ENCODE measurements at regions not wholly inside any gene's neighbourhood (a gene's known extent, or its start where the extent isn't known, plus 50 kb on each side); places are given as distances from the start of the nearest gene placed in this dataset.

DNA sequence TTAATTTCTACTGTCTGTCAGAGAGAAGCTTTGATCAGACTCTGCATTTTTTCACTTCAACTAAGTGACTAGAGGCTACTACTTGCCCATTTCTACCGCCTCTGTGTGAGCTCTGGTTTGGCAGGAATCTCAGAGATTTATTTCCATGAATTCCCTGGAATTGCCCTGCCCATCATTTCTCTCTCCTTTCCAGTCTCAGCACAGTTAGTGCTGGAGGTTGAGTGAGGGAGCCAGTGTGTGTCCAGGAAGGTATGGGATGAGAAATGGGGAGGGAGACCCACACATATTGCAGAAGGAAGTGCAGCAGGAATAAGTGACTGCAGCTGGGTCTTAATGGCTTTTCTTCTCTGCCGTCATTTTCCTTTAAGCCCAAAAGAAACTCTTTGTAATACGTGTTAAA is 443.1 kb upstream of the ZNF462 start:
- DNase-seq (ENCODE audit: low read depth in 2 of 2, low spot score in 1 of 2) = no peak

DNA sequence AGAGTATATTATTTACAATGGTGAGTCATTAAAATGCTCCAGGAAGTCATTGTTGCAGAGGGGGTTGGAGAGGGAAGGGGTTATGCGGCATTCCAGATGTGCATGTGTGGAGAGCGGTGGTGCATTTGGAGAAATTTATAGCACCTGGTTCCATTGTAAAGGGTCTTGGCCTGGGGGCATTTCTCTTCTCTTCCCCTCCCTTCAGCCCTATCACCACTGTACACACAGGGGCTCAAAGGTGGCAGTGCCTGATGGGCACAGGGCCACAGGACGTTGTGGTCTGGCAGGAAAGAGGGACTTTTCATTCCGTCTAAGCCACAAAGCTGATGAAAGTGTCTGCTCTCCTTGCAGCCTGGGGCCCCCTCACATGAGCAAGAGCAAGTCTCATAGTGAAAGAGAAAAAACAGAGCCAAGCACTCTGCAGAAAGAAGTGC is 442.4 kb upstream of the ZNF462 start:
- DNase-seq (ENCODE audit: low read depth in 2 of 2, low spot score in 1 of 2) = no peak

DNA sequence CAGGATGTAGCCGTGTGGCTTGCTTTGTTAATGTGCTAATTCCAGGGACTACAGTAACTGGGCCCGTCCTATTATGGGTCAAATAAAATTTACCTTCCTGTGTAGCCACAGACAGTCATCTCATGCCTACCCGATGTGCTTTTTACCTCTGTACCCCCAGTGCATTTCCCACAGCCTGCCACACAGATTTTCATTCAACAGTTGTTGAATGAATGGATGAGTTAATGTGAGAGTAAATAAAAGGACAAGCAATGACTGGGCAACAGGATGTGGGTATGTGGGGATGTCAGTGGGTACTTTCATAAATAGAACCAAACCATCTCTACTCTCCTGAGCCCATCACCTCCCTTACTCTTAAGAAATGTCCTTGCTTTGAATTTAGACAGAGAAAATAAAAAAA is 441.2 kb upstream of the ZNF462 start:
- no peak for DNase-seq (ENCODE audit: low read depth in 2 of 2, low spot score in 1 of 2)

DNA sequence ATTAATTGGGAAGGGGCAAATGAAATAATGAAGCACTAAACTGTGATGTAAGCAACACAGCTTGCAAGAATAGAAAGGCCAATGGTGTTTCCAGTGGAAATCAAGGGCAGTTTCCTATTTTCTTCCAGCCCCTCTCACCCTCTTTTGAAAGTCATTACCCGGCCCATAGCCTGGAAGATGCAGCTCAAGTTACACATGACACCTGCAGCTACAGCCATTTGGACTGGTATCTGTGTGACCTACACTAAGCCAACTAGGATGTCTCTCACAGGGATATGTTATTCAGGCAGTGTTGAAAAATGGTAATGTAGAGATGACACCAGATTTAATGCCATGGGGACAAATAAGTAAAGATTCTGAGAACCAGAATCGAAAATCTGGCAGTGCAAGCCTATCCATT is 439.4 kb upstream of the ZNF462 start:
- no peak for DNase-seq (ENCODE audit: low read depth in 2 of 2, low spot score in 1 of 2)

DNA sequence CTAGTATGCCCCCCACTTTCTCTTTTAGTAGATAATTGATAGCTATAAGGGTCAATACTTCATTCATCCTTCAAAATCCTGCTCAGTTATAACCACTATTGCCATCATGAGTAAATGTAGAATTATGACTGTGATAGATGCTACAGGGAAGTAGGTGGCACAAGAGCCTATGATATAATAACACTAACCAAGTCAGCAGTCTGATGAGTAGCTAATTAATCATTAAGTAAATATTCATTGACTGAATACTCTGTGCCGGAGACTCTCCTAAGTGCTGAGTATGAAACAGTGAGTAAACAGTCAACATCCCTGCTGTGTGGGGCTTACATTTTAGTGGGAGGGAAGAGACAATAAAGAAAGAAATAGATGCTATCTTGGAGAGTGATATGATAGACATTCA is 430.3 kb upstream of the ZNF462 start:
- no peak for DNase-seq (ENCODE audit: low read depth in 2 of 2, low spot score in 1 of 2)

DNA sequence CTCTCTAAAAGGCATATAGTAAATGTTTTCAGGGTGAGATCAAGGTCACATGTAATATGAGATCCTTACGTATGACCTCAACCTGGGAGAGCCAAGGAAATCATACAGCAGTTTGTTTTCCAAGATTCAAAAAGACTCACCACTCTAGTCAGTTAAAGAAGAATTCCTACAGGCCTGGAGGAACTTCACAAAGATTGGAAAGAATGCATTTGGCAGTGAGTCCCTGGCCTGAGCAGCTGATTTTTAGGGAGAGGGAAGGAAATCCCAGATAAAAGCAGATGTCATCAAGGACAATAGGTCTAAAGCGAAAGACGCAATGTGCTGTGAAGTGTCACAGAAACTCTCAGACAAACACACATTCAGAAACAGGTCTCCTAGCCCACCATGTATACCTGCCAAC is 424.0 kb upstream of the ZNF462 start:
- DNase-seq (ENCODE audit: low read depth in 2 of 2, low spot score in 1 of 2) = no peak

DNA sequence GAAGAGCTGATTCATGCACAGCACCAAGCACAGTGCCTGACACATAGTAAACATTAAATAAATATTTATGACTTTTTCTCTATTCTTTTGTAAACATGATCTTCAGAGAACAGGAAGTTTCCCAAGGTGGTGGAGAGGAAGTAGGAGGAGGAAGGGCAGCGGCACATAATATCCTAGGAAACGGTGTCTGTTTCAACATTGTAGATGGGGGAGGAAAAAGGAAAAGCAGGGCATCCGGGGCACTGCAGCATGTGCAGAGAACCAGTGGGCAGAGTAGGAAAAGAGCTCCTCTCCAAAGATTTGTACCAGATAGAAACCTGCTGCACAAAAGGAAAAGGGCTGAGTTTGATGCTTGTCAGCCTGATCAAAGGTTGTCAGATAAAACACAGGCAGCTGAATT is 421.7 kb upstream of the ZNF462 start:
- DNase-seq (ENCODE audit: low read depth in 2 of 2, low spot score in 1 of 2) = no peak

DNA sequence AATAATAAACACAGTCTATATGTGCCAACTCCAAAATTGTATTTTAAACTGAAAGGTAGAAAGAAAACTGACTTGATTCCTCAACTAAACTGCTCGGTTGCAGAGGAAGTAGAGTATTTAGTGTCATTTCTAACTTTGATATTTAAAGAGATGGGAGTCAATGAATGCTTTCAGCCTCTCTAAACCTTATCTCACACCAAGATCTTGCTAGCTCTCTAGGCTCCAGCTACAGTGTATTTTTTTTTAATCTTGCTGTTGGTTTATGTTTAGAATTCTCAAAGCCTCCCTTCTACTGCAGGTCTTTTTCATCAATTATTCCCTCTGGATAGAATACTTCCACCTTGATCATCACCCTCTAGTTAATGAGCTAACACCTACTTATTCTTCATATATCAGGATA is 419.4 kb upstream of the ZNF462 start:
- DNase-seq (ENCODE audit: low read depth in 2 of 2, low spot score in 1 of 2) = no peak

DNA sequence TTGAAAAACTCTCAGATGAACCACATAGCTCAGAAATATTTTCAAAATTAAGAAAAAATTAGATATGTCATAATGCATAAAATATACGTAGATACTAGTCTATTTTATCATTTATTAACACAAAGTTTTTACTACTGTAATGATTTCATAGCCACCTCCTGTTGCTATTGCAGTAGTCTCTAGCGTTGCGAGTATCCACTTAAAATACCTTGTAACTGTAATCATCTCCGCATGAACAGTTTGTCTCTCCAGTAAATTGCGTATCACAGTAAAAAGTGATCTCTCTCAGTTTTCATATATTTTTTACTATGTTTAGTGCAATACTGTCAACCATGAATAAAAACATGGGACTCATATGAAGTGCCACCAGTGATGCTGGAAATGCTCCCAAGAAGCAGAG is 417.9 kb upstream of the ZNF462 start:
- no peak for DNase-seq (ENCODE audit: low read depth in 2 of 2, low spot score in 1 of 2)

DNA sequence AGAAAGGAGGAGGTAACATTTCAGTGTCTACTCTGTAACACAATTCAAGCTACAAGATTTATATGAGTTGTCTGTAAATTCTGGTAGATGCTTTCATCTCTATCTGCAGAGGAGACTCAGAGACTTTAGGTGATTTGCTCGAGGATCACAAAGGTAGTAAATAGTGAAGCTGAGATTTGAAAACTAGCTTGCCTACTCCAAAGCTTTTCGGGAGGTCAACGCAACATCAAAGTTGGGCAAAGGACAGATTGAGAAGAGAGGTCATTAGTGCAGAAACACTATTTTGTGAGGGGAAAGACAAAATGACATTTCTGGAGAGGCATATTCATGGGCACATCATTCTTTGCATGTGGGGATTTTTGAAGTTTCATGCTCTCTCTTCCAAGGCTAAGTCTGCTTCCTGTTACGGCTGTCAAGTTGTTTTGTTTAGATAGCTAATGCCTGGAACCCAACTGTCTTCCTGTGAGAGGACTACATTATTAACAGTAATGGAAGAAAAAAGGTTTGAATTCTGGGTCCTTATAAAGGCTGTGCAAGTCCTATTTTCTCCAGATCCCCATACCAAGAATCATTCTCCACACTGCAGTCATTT is 413.5 kb upstream of the ZNF462 start:
- no peak for DNase-seq (ENCODE audit: low read depth in 2 of 2, low spot score in 1 of 2)

DNA sequence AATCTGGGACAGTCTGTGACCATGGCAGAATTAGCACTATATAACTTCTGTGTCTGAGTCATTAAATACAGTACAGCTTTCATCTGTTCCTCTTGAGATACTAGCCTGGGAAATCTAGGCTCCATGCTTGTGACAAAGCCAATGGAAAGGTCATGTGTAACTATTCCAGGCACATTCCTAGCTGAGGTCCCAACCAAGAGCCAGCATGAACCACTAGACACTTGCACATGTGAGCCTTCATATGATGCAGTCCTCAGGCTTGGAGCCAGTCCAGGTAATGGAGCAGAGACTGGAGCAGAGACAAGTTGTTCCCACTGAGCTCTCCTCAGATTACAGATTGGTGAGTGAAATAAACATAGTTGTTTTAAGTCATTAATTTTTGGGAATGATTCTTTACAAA is 412.4 kb upstream of the ZNF462 start:
- DNase-seq (ENCODE audit: low read depth in 2 of 2, low spot score in 1 of 2) = no peak

DNA sequence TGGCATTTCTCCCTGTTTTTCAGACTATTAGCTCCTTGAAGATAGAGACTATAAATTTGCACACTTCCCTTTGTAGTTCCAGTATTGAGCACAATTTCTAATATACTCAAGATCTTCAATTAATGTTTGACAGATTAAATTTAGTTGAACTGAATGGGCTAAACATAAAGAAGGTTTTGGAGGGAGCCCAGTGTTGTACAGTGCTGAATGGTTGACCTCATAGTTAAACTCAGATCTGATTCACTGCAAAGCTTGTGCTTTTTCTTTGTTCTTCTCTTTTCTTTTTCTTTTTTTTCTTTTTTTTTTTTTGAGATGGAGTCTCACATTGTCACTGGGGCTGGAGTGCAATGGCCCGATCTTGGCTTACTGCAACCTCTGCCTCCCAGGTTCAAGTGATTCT is 411.7 kb upstream of the ZNF462 start:
- no peak for DNase-seq (ENCODE audit: low read depth in 2 of 2, low spot score in 1 of 2)

DNA sequence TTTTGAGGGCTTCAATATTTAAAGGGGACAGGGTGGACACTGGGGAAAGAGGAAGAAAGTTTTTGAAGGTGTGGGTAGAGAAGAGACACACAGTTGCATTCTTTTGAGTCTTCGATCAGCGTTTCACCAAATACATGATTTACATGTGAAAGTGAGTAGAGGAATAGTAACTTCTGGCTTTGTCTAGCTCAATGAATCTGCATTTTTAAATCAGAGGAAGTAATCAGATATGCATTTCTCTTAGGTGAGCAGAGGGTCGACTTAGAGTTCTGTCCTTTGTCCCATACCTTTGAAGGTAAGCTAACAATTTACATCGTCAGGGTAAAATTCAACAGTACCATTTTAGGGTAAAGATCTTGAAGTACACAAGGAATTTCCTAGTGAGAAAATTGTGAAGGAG is 406.4 kb upstream of the ZNF462 start:
- DNase-seq (ENCODE audit: low read depth in 2 of 2, low spot score in 1 of 2) = no peak

DNA sequence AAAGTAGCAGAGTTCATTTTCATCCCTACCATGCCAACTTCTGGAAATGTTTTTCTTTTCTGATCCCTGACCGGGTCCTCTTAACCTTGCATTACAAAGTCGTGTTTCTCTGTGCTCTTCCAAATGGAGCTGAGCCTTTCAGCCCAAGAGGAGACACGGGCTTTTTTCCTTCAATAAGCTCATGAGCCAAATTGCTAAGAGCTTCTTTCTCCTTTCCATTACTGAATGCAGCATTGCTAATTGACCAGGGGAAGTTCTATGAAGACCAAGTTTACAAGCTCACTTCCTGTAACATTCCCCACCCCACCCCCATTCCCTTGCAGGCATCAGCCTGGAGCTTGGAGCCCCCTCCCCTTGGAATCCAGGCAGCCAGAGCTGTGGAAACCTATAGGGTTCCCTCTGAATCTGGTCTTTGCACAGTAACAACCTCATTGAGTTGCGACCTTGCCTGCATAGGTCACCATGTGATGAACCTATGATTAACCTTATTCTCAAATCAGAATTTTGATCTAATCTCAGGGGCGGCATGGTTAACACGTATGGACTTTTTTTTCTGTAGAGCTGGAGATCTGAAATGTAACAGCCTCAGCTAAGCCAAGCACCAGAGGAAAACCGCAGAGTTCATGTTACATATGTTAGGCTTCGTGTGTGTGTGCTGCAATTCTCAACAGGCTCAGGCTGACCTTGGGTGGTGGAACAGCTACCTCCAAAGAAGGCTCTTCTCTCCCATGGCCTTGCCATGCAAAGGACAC is 395.7 kb upstream of the ZNF462 start:
- no peak for DNase-seq (ENCODE audit: low read depth in 2 of 2, low spot score in 1 of 2)

DNA sequence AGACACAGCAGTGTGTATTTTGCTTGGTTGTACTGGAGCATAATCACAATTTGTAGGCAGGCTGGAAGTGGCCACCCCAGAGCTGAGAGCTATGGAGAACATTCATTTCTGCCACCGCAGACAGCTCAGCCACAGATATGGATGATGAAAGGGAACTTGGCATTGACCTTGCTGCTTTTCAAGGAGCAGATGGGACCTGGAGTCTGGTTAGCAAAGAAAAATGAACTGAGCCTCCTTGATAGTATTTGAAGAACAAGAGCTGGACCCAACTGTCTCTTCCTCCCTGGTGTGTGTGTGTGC is 395.2 kb upstream of the ZNF462 start:
- no peak for DNase-seq (ENCODE audit: low read depth in 2 of 2, low spot score in 1 of 2)

DNA sequence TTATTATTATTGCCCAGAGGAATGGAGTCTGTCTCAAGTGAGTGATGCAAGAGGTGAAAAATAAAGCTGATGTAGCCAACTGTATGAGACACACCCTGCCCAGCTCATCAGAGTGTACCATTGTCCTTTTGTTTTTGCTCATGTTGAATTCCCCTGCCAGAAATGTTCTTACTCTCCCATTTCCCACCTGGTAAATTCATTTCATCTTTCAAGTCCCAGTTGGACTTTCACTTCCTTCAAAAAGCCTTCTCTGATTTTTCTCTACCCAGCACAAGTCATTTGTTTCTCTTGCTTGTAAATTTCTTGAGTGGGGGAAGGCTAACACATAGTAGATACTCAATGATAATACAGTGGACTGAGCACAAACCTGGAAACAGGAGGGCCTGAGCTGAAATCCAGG is 394.5 kb upstream of the ZNF462 start:
- no peak for DNase-seq (ENCODE audit: low read depth in 2 of 2, low spot score in 1 of 2)

DNA sequence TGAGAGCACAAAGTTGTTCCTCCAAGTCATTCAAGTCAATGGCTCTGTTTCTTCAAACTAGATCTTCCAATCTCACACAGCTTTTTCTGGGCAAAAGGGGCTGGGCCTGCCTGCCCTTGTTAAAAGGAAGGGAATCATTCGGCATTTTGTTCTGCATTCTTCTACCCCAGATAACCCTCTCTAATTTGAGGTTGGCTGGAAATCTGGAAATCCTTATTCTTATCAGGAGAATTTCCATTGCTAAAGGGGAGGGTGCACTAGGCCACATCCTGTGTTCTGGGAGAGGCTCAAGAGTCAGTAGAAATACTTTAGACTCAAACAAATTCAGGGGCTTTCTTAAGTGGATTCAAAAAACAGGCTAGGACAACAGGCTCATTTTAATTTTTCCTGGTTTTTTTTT is 384.7 kb upstream of the ZNF462 start:
- DNase-seq (ENCODE audit: low read depth in 2 of 2, low spot score in 1 of 2) = no peak

DNA sequence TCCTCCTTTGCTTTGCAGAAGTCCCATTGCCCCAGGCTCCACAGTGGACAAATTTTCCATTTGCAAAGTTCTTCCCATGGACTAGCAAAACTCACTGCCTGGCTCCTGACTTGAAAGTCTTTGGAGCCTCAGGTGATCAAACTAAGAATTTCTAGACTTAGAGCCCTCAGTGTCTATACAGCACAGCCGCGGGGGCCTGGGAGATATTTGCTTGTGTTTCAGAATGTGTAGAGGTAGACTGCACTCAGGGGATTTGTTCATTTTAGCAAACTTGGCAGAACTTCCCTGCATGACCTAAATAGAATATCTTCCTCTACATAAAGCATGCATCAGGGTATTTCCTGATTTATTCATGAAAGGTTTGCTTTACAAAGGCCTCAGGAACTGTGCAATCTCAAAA is 384.2 kb upstream of the ZNF462 start:
- no peak for DNase-seq (ENCODE audit: low read depth in 2 of 2, low spot score in 1 of 2)

DNA sequence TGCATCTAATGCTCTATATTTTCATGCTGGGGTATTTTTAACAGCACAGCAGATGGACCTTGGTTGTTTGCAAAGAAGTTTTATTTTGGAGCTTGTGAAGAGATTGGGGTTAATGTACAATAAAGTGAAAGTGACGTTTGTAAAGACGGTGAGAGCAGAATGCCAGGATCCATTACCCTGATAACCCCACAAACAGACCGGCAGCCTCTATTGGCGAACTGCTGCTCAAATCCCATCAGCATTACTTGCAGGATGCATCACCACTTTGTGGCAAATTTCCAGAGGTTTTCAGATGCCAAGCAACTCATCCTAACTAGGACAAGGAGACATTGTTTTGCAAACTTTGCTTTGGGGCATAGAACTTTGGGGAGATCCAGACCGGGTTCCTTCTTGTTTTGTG is 383.3 kb upstream of the ZNF462 start:
- no peak for DNase-seq (ENCODE audit: low read depth in 2 of 2, low spot score in 1 of 2)

DNA sequence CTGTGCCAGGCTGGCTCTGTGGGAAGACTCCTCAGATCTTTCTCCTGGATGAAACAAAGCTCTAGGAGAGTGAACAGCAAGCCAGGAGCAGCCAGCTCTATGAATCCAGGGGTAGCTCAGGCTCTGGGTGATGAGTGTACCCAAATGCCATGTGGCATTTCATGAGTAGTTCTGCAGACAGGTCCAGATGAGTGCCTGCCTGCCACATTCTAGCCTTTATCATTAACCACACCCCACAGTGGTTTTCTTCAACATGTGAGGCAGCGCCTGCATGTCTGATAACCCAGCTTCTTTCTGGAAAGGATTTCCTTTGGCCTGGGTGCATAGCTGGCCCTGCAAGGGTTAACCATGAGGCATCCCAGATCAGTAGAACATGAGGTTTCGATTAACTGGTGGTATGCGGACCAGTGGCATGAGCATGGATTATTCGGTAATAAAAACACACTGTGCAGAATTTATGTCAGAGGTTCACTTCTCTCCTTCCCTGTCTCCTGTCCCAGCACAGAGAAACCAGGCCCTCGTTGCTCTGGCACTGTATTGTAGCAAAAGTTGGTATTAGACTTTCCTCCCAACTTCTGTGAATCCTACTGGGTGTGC is 381.9 kb upstream of the ZNF462 start:
- DNase-seq (ENCODE audit: low read depth in 2 of 2, low spot score in 1 of 2) = no peak

DNA sequence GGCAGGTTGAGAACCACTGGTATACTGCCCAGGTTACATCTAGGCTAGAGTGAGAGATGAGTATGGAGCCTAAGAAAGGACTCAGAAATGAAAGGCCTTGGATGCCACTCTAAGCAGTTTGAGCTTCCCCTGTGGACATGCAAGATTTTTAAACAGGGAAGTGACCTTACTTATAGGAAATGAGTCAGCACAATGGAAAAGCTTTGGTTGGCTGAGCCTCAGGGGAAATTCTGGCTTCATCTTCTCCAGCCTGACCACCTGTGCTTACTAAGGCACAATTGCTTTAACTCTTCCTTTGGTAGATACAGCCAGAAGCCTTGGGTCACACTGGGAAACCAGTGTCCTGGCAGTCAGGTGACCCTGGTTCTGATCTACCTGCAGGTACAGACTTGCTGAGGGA is 380.2 kb upstream of the ZNF462 start:
- DNase-seq (ENCODE audit: low read depth in 2 of 2, low spot score in 1 of 2) = no peak

DNA sequence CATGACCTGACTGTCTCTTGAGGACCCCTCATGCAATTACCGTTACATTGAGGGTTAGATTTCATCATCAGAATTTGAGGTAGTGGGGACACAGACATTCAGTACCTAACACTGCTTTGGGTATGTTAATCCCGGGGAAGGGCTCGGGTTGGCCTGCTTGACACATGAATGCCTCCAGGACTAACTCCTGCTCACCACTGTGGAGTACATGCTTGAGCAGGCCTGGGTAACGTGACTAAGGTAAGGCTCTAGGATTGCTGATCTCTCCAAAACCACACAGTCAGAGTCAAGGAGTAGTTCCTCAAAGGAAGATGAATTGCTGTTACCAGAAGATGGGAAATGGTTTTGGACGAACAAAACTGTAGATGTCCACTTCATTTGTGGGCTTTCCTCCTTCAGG is 376.3 kb upstream of the ZNF462 start:
- DNase-seq (ENCODE audit: low read depth in 2 of 2, low spot score in 1 of 2) = no peak

DNA sequence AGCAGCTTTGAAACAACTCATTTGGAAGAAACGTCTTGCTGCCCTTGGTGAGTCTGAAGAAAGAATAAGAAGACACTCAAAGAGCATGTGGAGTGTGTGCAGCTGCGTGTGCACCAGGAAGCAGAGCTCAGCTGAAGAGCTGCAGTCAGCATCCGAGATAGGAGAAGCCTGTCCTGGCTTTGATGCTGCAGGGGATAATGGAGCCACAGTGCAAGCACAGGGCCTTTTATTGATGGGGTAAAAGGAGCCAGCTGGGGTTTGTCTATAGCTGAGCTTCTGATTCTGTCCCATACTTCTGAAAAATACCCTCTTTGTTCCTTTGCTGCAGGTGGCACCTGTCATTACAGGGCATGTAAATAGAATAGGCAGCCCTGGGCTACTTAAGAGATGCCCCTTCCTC is 375.7 kb upstream of the ZNF462 start:
- no peak for DNase-seq (ENCODE audit: low read depth in 2 of 2, low spot score in 1 of 2)

Measured in stimulated activated CD8-positive, alpha-beta memory T cell treated with anti-CD3 and anti-CD28 coated beads, Interleukin-4, amount 100 ng/mL, for 1 hour (primary cell).